Activated CD8-positive, alpha-beta memory T cell treated with anti-CD3 and anti-CD28 coated beads, Interleukin-2, amount 50 U/mL, for 1 hour (primary cell): ENCODE measurements at regions not wholly inside any gene's neighbourhood (a gene's known extent, or its start where the extent isn't known, plus 50 kb on each side); places are given as distances from the start of the nearest gene placed in this dataset.

Source experiments
- DNase-seq: peaks from one replicate; pipeline ENCODE4 v3.0.0-alpha.2; 2020; ENCODE audit errors: extremely low read depth

GRCh38 chr3:72401005-72401545 lies 447.2 kb downstream of the SHQ1 start:
- DNase-seq, result no peak

DNA sequence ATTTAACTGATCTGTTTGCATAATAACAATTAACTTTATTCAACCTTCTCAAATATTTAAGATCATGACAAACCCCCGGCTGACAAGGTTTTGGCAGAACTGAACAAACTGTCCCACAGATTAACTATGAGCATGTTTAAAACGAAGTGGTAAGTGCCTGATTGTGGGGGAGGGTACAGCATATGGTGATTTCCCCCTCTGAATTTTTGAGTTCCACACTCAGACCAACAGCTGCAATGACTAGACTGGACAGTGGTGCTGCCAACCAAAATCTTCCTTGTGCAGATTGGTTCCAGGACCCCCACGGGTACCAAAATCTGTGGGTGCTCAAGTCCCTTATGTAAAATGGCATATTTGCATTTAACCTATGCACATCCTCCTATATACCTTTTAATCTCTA lies 449.5 kb downstream of the SHQ1 start:
- DNase-seq, result no peak

GRCh38 chr3:72397586-72397985 lies 450.7 kb downstream of the SHQ1 start:
- DNase-seq, result no peak

DNA sequence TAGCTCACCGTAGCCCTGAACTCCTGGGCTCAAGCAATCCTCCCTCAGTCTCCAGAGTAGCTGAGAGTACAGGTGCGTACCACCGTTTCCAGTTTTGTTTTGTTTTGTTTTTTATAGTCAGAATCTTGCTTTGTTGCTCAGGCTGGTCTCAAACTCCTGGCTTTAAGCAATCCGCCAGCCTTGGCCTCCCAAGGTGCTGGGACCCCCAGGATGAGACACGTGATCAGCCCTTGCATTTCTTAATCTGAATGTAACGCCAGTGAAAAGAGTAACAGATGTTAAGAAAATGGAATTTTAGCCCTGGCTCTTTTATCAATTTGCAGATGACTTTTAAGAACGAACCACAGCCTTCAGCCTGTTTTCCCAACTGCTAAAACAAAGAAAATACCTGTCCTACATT lies 451.3 kb downstream of the SHQ1 start:
- no peak for DNase-seq

GRCh38 chr3:72395776-72396311 lies 452.4 kb downstream of the SHQ1 start:
- DNase-seq, result no peak

DNA sequence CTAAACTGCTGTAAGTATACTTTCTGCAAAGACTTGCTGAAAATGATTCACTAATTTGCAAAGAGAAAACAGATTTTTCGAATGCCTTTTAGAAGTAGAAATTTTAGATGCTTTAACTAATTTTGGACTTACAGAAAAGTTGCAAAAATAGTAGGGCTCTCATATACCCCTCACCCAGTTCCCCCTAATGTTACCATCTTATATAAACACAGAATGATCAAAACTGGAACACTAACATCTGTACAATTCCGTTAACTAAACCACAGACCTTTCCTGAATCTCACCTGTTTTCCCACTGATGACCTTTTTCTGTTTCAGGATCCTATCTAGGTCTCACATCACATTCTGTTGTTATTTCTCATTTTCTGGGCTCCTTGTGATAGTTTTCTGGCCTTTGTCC lies 454.8 kb downstream of the SHQ1 start:
- no peak for DNase-seq

- no peak for DNase-seq
Observed at GRCh38 chr3:72391659-72392058, 456.6 kb downstream of the SHQ1 start.

DNA sequence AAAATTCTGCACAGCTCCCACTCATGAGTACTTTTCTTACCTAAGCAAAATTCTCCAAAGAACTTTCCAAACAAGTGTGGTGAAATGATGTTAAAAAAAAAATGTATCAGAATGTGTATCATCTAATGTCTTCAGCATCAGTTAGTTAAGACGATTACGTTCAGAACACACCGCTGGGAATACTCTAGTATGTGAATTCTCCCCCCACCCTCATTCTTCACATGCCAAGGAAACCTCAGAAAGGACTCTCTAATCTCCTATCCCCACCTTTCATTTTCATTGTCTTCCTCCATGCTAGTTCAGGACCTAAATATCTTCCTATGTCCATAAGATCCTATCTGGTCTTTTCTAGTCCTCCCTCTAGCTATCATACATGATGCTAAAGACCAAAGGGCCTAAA lies 457.4 kb downstream of the SHQ1 start:
- no peak for DNase-seq

DNA sequence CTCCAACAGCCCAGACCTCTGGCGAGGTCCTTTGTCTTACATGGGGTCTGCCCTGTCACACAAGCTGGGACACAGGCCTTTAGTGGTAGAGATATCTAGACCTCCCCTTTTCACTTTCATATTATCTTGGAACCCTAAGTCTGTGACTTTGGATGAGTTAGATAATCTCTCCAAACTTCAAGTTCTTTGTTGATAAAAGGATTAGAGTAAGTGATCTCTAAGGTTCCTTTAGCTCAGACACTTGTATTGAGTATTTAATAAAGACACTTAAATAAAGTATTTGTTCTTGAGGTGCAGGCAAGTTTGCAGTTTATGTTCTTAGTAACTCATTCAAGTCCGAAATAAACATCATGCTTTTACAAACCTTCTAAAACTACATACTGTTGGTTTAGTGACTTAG lies 459.6 kb downstream of the SHQ1 start:
- no peak for DNase-seq

DNA sequence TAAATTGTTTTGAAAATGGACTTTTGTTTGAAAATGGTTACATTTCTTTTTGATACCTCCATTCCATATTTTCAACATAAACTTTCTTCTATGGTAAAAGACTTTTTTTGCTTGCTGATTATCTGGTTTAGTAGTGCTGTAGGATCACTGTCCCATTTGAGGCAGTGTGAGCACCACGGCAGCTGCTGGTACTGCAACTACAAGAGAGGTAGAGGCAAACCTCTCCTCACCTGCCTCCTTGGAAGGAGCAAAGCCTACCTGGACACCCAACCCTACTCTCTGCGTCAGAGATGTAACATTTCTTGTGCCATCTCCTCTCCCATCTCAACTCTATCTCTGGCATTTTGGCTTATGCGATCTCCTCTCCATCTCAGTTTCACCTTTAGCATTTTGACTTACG lies 460.1 kb downstream of the SHQ1 start:
- no peak for DNase-seq

DNA sequence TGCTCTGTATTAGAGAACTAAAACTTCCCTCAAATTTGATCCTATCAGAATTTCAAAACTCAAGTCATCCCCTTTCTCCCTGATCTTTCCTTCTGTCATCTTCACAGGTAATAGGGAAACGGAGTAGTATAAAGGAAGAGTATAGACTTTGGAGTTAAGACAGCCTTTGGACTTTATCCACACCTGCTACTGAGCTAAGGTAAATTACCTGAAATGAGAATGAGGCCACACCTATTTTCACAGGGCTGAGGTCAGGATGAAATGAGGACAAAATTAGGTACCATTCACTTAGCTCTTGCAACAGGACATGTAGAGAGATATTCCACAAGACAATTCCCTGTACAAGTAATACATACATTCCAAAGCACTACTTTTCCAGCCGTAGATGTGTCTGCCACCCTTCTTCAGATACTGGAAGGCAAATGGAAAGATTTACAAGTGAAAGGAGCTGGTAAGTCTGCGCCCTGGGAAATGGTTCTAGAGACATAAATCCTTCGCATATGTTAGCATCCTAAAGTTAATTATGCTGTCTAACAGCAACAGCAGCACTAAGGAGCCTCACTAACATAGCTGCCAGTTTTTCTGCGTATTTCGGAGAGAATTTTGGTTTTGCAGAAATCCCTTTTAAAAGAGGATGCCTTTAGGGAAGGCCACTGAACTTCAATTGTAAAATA lies 461.8 kb downstream of the SHQ1 start:
- no peak for DNase-seq

GRCh38 chr3:72385167-72385566 lies 463.1 kb downstream of the SHQ1 start:
- DNase-seq, result no peak

GRCh38 chr3:72384602-72385001 lies 463.6 kb downstream of the SHQ1 start:
- no peak for DNase-seq

- DNase-seq, result no peak
Observed at GRCh38 chr3:72383883-72384282, 464.4 kb downstream of the SHQ1 start.

- DNase-seq, result no peak
Observed at GRCh38 chr3:72383230-72383629, 465.0 kb downstream of the SHQ1 start.

DNA sequence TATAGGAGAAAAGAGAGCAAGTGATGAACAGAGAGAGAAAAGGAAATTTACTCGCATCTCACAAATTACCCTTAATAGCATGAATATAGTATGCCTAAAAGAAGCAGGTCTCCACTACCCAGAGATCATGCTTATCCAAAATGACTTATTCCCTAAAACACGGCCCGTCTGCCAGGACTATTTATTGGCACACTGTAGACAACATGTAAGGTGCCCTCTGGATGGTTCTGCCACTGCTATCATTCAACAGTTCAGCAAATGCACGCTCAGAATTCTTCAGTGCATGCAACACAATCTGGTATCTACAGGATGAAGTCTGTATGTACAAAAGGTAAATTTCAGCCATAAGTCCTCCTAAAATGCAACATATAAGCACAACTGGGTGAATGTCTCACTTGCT lies 465.8 kb downstream of the SHQ1 start:
- DNase-seq, result no peak

GRCh38 chr3:72381584-72381983 lies 466.7 kb downstream of the SHQ1 start:
- DNase-seq, result no peak

- DNase-seq, result no peak
Observed at GRCh38 chr3:72380711-72381493, 467.3 kb downstream of the SHQ1 start.

DNA sequence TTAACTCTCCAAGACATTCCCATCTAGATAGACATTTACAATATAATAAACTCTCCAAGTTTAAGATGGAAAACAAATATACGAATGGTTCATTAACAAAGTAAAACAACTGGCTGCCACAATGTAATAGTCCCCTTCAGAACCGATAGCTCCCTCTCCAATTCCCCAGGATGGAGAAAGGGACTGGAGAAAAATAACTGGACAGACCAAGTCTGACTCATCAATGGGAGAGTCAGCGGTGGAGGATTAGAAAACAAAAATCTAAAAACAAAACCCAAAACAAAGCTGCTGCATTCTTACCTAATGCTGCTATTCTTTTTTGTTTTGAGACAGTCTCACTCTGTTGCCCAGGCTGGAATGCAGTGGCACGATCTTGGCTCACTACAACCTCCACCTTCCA lies 468.1 kb downstream of the SHQ1 start:
- DNase-seq, result no peak

GRCh38 chr3:72379500-72380187 lies 468.6 kb downstream of the SHQ1 start:
- DNase-seq, result no peak

GRCh38 chr3:72378287-72378686 lies 470.0 kb downstream of the SHQ1 start:
- DNase-seq, result no peak

- no peak for DNase-seq
Observed at GRCh38 chr3:72376956-72377710, 471.1 kb downstream of the SHQ1 start.
